Neural progenitor cell (in vitro differentiated cells): ENCODE measurements at regions not wholly inside any gene's neighbourhood (a gene's known extent, or its start where the extent isn't known, plus 50 kb on each side); places are given as distances from the start of the nearest gene placed in this dataset.

ENCODE experiments used
- CTCF ChIP-seq: fragments of 200-600 bp; sonication (generic); IDR thresholded peaks from 2 replicates; pipeline ENCODE4 v1.5.1; 2017; ENCODE audit warnings: antibody characterized with exemption, mild to moderate bottlenecking
- EZH2 ChIP-seq: fragments of 200-600 bp; sonication (generic); IDR thresholded peaks from 2 replicates; pipeline ENCODE4 v1.6.1; 2017; ENCODE audit warnings: antibody characterized with exemption, mild to moderate bottlenecking, moderate library complexity
- EZH2phosphoT487 ChIP-seq: fragments of 200-600 bp; sonication (generic); IDR thresholded peaks from 2 replicates; pipeline ENCODE4 v1.6.1; 2017; ENCODE audit warnings: antibody characterized with exemption

- no peak for TF ChIP-seq CTCF
- TF ChIP-seq EZH2: no peak
- TF ChIP-seq EZH2phosphoT487: no peak
These were observed 85.2 kb upstream of the SLIT2 start for GRCh38 chr4:20166544-20166943.
